ENCODE measurements at regions not wholly inside any gene's neighbourhood (a gene's known extent, or its start where the extent isn't known, plus 50 kb on each side); places are given as distances from the start of the nearest gene placed in this dataset.

DNA sequence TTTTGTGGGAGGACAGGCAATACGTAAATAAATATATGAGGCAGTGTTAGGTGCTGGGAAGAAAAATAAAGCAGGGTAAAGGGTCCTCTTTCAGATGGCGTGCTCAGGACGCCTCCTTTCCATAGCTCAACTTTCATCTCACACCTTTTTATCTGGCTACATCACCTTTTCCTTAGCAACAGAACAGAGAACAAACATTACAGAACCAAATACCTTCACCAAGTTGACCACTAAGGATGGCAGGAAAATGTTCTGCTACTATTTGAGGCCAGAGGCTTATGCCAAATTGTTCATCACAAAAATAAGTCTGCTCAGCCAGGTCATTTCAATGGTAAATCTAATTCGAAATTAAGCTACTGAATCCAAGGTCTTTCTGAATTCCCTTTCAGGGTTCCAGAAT, 149.2 kb upstream of the C1orf21 start:
- no peaks in the 10 kb centered on the region for H3K27me3 ChIP-seq
- 59% methylated on average over 4 of the region's 4 CpGs for WGBS (ENCODE audit: low lambda C conversion rate, missing lambda C conversion rate)
- no peak overlapping the region for H3K27ac ChIP-seq
- no peak overlapping the region for H3K4me3 ChIP-seq
- H2AFZ ChIP-seq, result no peak overlapping the region
- no peaks in the 10 kb centered on the region for H3K9me3 ChIP-seq (ENCODE audit: low read depth)
- no peaks in the 10 kb centered on the region for H4K20me1 ChIP-seq (ENCODE audit: insufficient read depth, poor library complexity, severe bottlenecking)
- H3K79me2 ChIP-seq, result no peaks in the 10 kb centered on the region
- no peaks in the 10 kb centered on the region for H3K36me3 ChIP-seq (replicated peaks; ENCODE audit: insufficient read depth, low read depth)
- no peak overlapping the region for H3K4me2 ChIP-seq
- TF ChIP-seq, protein P1, sequence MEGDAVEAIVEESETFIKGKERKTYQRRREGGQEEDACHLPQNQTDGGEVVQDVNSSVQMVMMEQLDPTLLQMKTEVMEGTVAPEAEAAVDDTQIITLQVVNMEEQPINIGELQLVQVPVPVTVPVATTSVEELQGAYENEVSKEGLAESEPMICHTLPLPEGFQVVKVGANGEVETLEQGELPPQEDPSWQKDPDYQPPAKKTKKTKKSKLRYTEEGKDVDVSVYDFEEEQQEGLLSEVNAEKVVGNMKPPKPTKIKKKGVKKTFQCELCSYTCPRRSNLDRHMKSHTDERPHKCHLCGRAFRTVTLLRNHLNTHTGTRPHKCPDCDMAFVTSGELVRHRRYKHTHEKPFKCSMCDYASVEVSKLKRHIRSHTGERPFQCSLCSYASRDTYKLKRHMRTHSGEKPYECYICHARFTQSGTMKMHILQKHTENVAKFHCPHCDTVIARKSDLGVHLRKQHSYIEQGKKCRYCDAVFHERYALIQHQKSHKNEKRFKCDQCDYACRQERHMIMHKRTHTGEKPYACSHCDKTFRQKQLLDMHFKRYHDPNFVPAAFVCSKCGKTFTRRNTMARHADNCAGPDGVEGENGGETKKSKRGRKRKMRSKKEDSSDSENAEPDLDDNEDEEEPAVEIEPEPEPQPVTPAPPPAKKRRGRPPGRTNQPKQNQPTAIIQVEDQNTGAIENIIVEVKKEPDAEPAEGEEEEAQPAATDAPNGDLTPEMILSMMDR (IDR thresholded peaks at IDR 0.05; ENCODE audit: poor library complexity), result no peak
- no peak for TF ChIP-seq EZH2phosphoT487 (IDR thresholded peaks at IDR 0.05; ENCODE audit: low read depth, severe bottlenecking, unreplicated experiment)
- no peak for TF ChIP-seq EZH2 (IDR thresholded peaks at IDR 0.05; ENCODE audit: borderline replicate concordance)
- DNase-seq (ENCODE audit: low spot score), result no peak
- no peaks in the 10 kb centered on the region for H3K9me2 ChIP-seq (replicated peaks; ENCODE audit: insufficient read depth)
- no peaks in the 10 kb centered on the region for H3K4me1 ChIP-seq (ENCODE audit: insufficient read depth)

DNA sequence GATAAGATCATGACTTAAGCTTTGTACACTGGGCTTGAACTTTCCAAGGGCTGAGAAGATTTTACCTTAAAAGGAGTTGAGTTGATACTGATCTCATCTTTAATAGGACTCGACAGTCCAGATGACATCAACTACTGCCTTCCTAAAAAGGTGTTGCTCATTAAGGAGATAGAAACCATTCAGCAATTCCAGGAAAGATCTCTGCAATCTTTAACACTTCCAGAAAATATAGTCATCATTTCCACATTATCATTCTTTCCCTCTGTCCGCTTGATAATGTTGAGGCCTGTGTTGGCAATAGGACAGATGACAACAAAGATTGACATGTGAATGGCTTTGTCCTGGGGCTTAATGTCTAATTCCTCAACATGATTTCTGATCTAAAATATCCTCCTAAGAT, 145.4 kb upstream of the C1orf21 start:
- no peak overlapping the region for H3K4me3 ChIP-seq
- no peak for DNase-seq (ENCODE audit: low spot score)
- no peaks in the 10 kb centered on the region for H3K27me3 ChIP-seq
- H3K4me2 ChIP-seq, result no peak overlapping the region
- H3K9me3 ChIP-seq (ENCODE audit: low read depth), result no peaks in the 10 kb centered on the region
- H3K9me2 ChIP-seq (replicated peaks; ENCODE audit: insufficient read depth), result no peaks in the 10 kb centered on the region
- H3K36me3 ChIP-seq (replicated peaks; ENCODE audit: insufficient read depth, low read depth), result no peaks in the 10 kb centered on the region
- no peak overlapping the region for H2AFZ ChIP-seq
- no peaks in the 10 kb centered on the region for H3K79me2 ChIP-seq
- H4K20me1 ChIP-seq (ENCODE audit: insufficient read depth, poor library complexity, severe bottlenecking), result no peaks in the 10 kb centered on the region
- WGBS (ENCODE audit: low lambda C conversion rate, missing lambda C conversion rate), result 89% methylated on average over 2 of the region's 2 CpGs
- no peak for TF ChIP-seq EZH2phosphoT487 (IDR thresholded peaks at IDR 0.05; ENCODE audit: low read depth, severe bottlenecking, unreplicated experiment)
- no peak overlapping the region for H3K27ac ChIP-seq
- H3K4me1 ChIP-seq (ENCODE audit: insufficient read depth), result peaks cover 8% of the 10 kb centered on the region

DNA sequence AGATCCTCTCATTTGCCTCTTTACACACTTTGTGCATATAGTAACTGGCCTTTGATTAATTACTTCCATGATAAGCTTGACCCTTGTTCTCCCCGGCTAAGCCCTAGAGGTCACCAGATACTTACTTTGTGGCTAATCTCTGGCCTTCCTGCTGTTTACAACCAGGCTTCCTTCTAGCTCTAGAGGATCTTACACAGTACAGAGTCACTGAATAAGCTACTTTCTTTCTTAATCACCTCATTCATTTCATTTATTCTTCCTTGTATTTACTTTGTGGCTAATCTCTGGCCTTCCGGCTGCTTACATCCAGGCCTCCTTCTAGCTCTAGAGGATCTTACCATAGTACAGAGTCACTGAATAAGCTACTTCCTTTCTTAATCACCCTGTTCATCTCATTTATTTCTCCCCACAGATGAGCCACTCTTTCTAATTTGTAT, 144.3 kb upstream of the C1orf21 start:
- Histone ChIP-seq H3K9me2 (replicated peaks; ENCODE audit: insufficient read depth) (no peaks in the 10 kb centered on the region), H3K79me2 (no peaks in the 10 kb centered on the region), H3K4me3 (no peak overlapping the region), H4K20me1 (ENCODE audit: insufficient read depth, poor library complexity, severe bottlenecking) (no peaks in the 10 kb centered on the region), H3K9me3 (ENCODE audit: low read depth) (no peaks in the 10 kb centered on the region), H3K4me1 (ENCODE audit: insufficient read depth) (peaks cover 8% of the 10 kb centered on the region), H3K36me3 (replicated peaks; ENCODE audit: insufficient read depth, low read depth) (no peaks in the 10 kb centered on the region), H2AFZ (peak overlapping the region; percentile 2), H3K4me2 (no peak overlapping the region), H3K27me3 (peaks cover 5% of the 10 kb centered on the region), H3K27ac (peak overlapping the region; percentile 20)
- 19% methylated on average over 2 of the region's 2 CpGs for WGBS (ENCODE audit: low lambda C conversion rate, missing lambda C conversion rate)
- peak; percentile 38 for DNase-seq (ENCODE audit: low spot score)
- TF ChIP-seq, protein P1 (IDR thresholded peaks at IDR 0.05; ENCODE audit: poor library complexity), result peak; percentile 37
- no peak for TF ChIP-seq EZH2phosphoT487 (IDR thresholded peaks at IDR 0.05; ENCODE audit: low read depth, severe bottlenecking, unreplicated experiment)
- TF ChIP-seq EZH2 (IDR thresholded peaks at IDR 0.05; ENCODE audit: borderline replicate concordance), result no peak

DNA sequence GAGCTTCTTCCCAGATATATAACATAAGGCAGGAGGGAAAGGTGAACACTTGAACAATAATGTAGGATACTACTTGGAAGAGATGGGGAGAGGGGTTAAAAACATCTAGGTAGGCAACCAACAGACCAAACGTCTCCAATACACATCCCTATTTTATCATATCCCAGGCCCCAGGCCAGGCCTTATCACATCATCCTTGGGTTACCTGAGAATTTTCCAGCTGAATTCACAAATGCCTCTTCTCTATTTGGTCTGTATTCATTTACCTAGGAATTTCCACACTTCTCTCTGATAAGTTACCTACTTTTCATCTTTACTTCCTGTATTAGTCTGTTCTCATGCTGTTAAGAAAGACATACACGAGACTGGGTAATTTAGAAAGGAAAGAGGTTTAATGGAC, 141.9 kb upstream of the C1orf21 start:
- Histone ChIP-seq H3K9me3 (ENCODE audit: low read depth) (no peaks in the 10 kb centered on the region), H3K79me2 (no peaks in the 10 kb centered on the region), H2AFZ (no peak overlapping the region), H3K9me2 (replicated peaks; ENCODE audit: insufficient read depth) (no peaks in the 10 kb centered on the region), H3K4me2 (no peak overlapping the region), H3K36me3 (replicated peaks; ENCODE audit: insufficient read depth, low read depth) (no peaks in the 10 kb centered on the region), H3K4me3 (no peak overlapping the region), H3K27ac (no peak overlapping the region), H4K20me1 (ENCODE audit: insufficient read depth, poor library complexity, severe bottlenecking) (no peaks in the 10 kb centered on the region), H3K4me1 (ENCODE audit: insufficient read depth) (peaks cover 8% of the 10 kb centered on the region), H3K27me3 (peaks cover 6% of the 10 kb centered on the region)
- TF ChIP-seq EZH2phosphoT487 (IDR thresholded peaks at IDR 0.05; ENCODE audit: low read depth, severe bottlenecking, unreplicated experiment), result no peak
- TF ChIP-seq, protein P1 (IDR thresholded peaks at IDR 0.05; ENCODE audit: poor library complexity), result no peak
- TF ChIP-seq EZH2 (IDR thresholded peaks at IDR 0.05; ENCODE audit: borderline replicate concordance), result no peak
- no peak for DNase-seq (ENCODE audit: low spot score)
- WGBS (ENCODE audit: low lambda C conversion rate, missing lambda C conversion rate), result 65% methylated on average over 2 of the region's 2 CpGs

Data from hepatocyte (in vitro differentiated cells).